HCT116 (cell line): ENCODE measurements at regions not wholly inside any gene's neighbourhood (a gene's known extent, or its start where the extent isn't known, plus 50 kb on each side); places are given as distances from the start of the nearest gene placed in this dataset.

Source experiments
- ATAC-seq: fragments of 200-7000 bp; cut with Tn5 transposase; 2 replicates; pipeline ENCODE4 v1.9.1; 2020; ENCODE audit warnings: mild to moderate bottlenecking, moderate library complexity
- BruUV-seq: library from RNA; stranded (reverse); fragments of 400-500 nt; replicated peaks from 2 replicates; lab custom pipeline; 2021; lab: Mats Ljungman, UMichigan
- CTCF ChIA-PET: fragments of 300-600 bp; sonication (Branson Sonifier 250); formaldehyde crosslinking; loops from one replicate; lab custom pipeline; 2021; ENCODE audit warnings: antibody characterized with exemption; lab: Charles Lee
- POLR2A ChIA-PET: fragments of 300-600, 350-600 bp; sonication (Branson Sonifier 250); formaldehyde crosslinking; loops from one replicate; lab custom pipeline; 2021; ENCODE audit warnings: antibody characterized with exemption; lab: Charles Lee
- RAD21 ChIA-PET, 2 experiments: fragments of 300-600 bp; sonication (Branson Sonifier 250); formaldehyde crosslinking; loops; one replicate each; lab custom pipeline; 2023; ENCODE audit warnings: low total read pairs in 2 of 2; ENCODE audit not compliant: uncharacterized antibody in 2 of 2, unreplicated experiment in 2 of 2, low non-redundant PET in 1 of 2; lab: Charles Lee
- DNase-seq: peaks from one replicate; pipeline ENCODE4 v3.0.0-alpha.2; 2010; ENCODE audit warnings: low read depth, low spot score
- H2AFZ ChIP-seq: fragments of 200-600 bp; shearing (Covaris generic), sonication (generic); 2 replicates; pipeline ENCODE4 v1.6.1; 2017; ENCODE audit warnings: low read depth, mixed run types, mixed read lengths, antibody characterized with exemption, low read length; ENCODE audit not compliant: poor library complexity, severe bottlenecking
- H3K27ac ChIP-seq: 2 replicates; pipeline ENCODE4 v1.5.1; 2012; ENCODE audit warnings: low read depth, low read length
- H3K27me3 ChIP-seq: fragments of 200-600 bp; sonication (generic); 2 replicates; pipeline ENCODE4 v1.6.1; 2016; ENCODE audit warnings: mixed run types, low read length, mixed read lengths; ENCODE audit not compliant: insufficient read depth
- H3K36me3 ChIP-seq, 2 experiments: fragments of 200-500 bp in 1 of 2; fragments of 200-600 bp in 1 of 2; sonication (Bioruptor generic) in 1 of 2; sonication (generic) in 1 of 2; 2 replicates each; pipeline versions ENCODE4 v1.5.1 to v1.6.1; 2014 to 2016; ENCODE audit warnings: low read length in 2 of 2, inconsistent platforms in 1 of 2, mixed read lengths in 1 of 2, mixed run types in 1 of 2; ENCODE audit not compliant: insufficient read depth in 2 of 2, control insufficient read depth in 1 of 2
- H3K4me1 ChIP-seq, 2 experiments: fragments of 200-600 bp in 1 of 2; sonication (generic) in 1 of 2; 2 replicates each; pipeline versions ENCODE4 v1.5.1 to v1.6.1; 2012 to 2017; ENCODE audit warnings: low read length in 2 of 2, inconsistent platforms in 1 of 2, mild to moderate bottlenecking in 1 of 2, mixed read lengths in 1 of 2, mixed run types in 1 of 2, moderate library complexity in 1 of 2; ENCODE audit not compliant: insufficient read depth in 2 of 2, control insufficient read depth in 1 of 2
- H3K4me2 ChIP-seq: fragments of 200-600 bp; sonication (generic); 2 replicates; pipeline ENCODE4 v1.6.1; 2017; ENCODE audit warnings: mixed run types, low read length, mixed read lengths
- H3K4me3 ChIP-seq, 2 experiments: fragments of 200-600 bp in 1 of 2; sonication (generic) in 1 of 2; replicated peaks in 1 of 2; 2 replicates each; pipeline ENCODE4 v1.5.1; 2011 to 2016; ENCODE audit warnings: low read length in 2 of 2, control low read depth in 1 of 2, low read depth in 1 of 2, mild to moderate bottlenecking in 1 of 2, mixed read lengths in 1 of 2, mixed run types in 1 of 2
- H3K79me2 ChIP-seq: fragments of 200-600 bp; sonication (generic); 2 replicates; pipeline ENCODE4 v1.6.1; 2017; ENCODE audit warnings: mild to moderate bottlenecking, mixed run types, low read length, moderate library complexity, mixed read lengths; ENCODE audit not compliant: insufficient read depth
- H3K9ac ChIP-seq: fragments of 200-600 bp; sonication (generic); 2 replicates; pipeline ENCODE4 v1.6.1; 2016; ENCODE audit warnings: low read length, mixed read lengths
- H3K9me2 ChIP-seq: fragments of 200-600 bp; sonication (generic), shearing (Covaris generic); 2 replicates; pipeline ENCODE4 v1.6.1; 2017; ENCODE audit warnings: mixed run types, mild to moderate bottlenecking, moderate library complexity; ENCODE audit not compliant: insufficient read depth
- H3K9me3 ChIP-seq, 2 experiments: fragments of 200-500 bp in 1 of 2; fragments of 200-600 bp in 1 of 2; sonication (Bioruptor generic) in 1 of 2; sonication (generic) in 1 of 2; 2 replicates each; pipeline ENCODE4 v1.6.1; 2014 to 2017; ENCODE audit warnings: low read length in 2 of 2, mixed read lengths in 2 of 2, inconsistent platforms in 1 of 2, low read depth in 1 of 2, mild to moderate bottlenecking in 1 of 2, mixed run types in 1 of 2, moderate library complexity in 1 of 2; ENCODE audit not compliant: control insufficient read depth in 1 of 2, insufficient read depth in 1 of 2
- H4K20me1 ChIP-seq: fragments of 200-600 bp; sonication (generic), shearing (Covaris generic); 2 replicates; pipeline ENCODE4 v1.6.1; 2017; ENCODE audit warnings: mixed run types, mild to moderate bottlenecking, moderate library complexity; ENCODE audit not compliant: insufficient read depth
- CBX3 ChIP-seq: IDR thresholded peaks from 2 replicates; pipeline ENCODE4 v1.6.1; 2012; ENCODE audit warnings: low read depth
- CEBPB ChIP-seq: IDR thresholded peaks from 2 replicates; pipeline ENCODE4 v1.6.1; 2012; ENCODE audit warnings: low read depth
- EGR1 ChIP-seq: IDR thresholded peaks from 2 replicates; pipeline ENCODE4 v1.6.1; 2012; ENCODE audit warnings: low read depth
- ELF1 ChIP-seq: IDR thresholded peaks from 2 replicates; pipeline ENCODE4 v1.6.1; 2012; ENCODE audit warnings: low read depth, borderline replicate concordance
- EZH2 ChIP-seq: fragments of 200-600 bp; sonication (generic); IDR thresholded peaks from 2 replicates; pipeline ENCODE4 v1.6.1; 2017; ENCODE audit warnings: antibody characterized with exemption, mixed run types
- EZH2phosphoT487 ChIP-seq: fragments of 200-600 bp; IDR thresholded peaks from 2 replicates; pipeline ENCODE4 v1.6.1; 2018; ENCODE audit warnings: antibody characterized with exemption, borderline replicate concordance
- FOSL1 ChIP-seq: IDR thresholded peaks from 2 replicates; pipeline ENCODE4 v1.6.1; 2012; ENCODE audit warnings: low read depth
- POLR2A ChIP-seq: IDR thresholded peaks from 2 replicates; pipeline ENCODE4 v1.7.0; 2011; ENCODE audit warnings: borderline replicate concordance; ENCODE audit not compliant: insufficient read depth, insufficient read length; ENCODE audit errors: extremely low read depth
- SIN3A ChIP-seq: IDR thresholded peaks from 2 replicates; pipeline ENCODE4 v1.6.1; 2012; ENCODE audit warnings: low read depth
- SRF ChIP-seq: IDR thresholded peaks from 2 replicates; pipeline ENCODE4 v1.6.1; 2012; ENCODE audit warnings: low read depth
- TCF7L2 ChIP-seq: IDR thresholded peaks from 2 replicates; pipeline ENCODE4 v1.7.0; 2011; ENCODE audit warnings: borderline replicate concordance, inconsistent platforms; ENCODE audit not compliant: insufficient read depth, insufficient read length; ENCODE audit errors: extremely low read depth
- YY1 ChIP-seq: IDR thresholded peaks from 2 replicates; pipeline ENCODE4 v1.6.1; 2011; ENCODE audit warnings: low read length, low read depth, moderate library complexity, mild to moderate bottlenecking; ENCODE audit not compliant: insufficient replicate concordance; ENCODE audit errors: extremely low read depth
- ZFX ChIP-seq: fragments of 450-650 bp; IDR thresholded peaks from 2 replicates; pipeline ENCODE4 v1.6.1; 2017
- ZNF274 ChIP-seq: fragments of 200-500 bp; sonication (Bioruptor generic); IDR thresholded peaks from 2 replicates; pipeline ENCODE4 v1.6.1; 2014; ENCODE audit warnings: mild to moderate bottlenecking, low read depth, low read length, inconsistent platforms
- intact Hi-C: fragments of 100-400 bp; cut with micrococcal nuclease; formaldehyde crosslinking; loops from 2 replicates; pipeline ENCODE4 v1.10.0; 2022
- TF ChIP-seq, protein P1 (sequence below), 3 experiments: fragments of 200-600 bp in 1 of 3; sonication (generic) in 1 of 3; IDR thresholded peaks in 2 of 3; conservative IDR thresholded peaks in 1 of 3; 2 replicates each; pipeline ENCODE4 v1.5.1; 2012 to 2017; ENCODE audit warnings: low read depth in 2 of 3, low read length in 2 of 3, antibody characterized with exemption in 1 of 3, borderline replicate concordance in 1 of 3, control low read depth in 1 of 3, mild to moderate bottlenecking in 1 of 3, mixed read lengths in 1 of 3, mixed run types in 1 of 3, moderate library complexity in 1 of 3; ENCODE audit not compliant: insufficient read depth in 1 of 3
- TF ChIP-seq, protein P2 (sequence below): IDR thresholded peaks from 2 replicates; pipeline ENCODE4 v1.6.1; 2012; ENCODE audit warnings: low read depth
- TF ChIP-seq, protein P3 (sequence below): IDR thresholded peaks from 2 replicates; pipeline ENCODE4 v1.6.1; 2012
- TF ChIP-seq, protein P4 (sequence below): IDR thresholded peaks from 2 replicates; pipeline ENCODE4 v1.6.1; 2012

DNA sequence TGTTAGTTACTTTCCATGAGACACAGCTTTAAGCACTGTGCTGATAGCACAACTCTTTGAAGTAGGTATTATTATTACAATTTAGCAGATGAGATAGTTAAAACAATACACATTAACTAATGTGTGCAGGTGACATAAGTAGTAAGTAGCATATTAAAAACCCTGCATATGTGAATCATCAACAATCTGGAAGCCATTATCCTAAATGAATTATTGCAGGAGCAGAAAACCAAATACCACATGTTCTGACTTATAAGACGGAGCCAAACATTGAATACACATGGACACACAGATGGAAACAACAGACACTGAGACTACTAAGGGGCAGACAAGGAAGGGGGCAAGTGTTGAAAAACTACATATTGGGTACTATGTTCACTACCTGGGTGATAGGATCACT lies 300.3 kb upstream of the GULP1 start:
- no TSS peak for BruUV-seq
- H3K4me2 ChIP-seq = no peak overlapping the region
- no peaks in the 10 kb centered on the region for H3K79me2 ChIP-seq
- DNase-seq (no peak), ATAC-seq (no peak)
- H3K9ac ChIP-seq = no peak overlapping the region
- ChIA-PET CTCF (no interaction called here), POLR2A (no interaction called here), RAD21 (no interaction called here)
- H3K9me3 ChIP-seq = no peaks in the 10 kb centered on the region
- peaks cover 7 to 9% of the 10 kb centered on the region in 2 experiments; a peak in 3 of 4 replicates for H3K4me1 ChIP-seq
- H4K20me1 ChIP-seq = no peaks in the 10 kb centered on the region
- intact Hi-C loops = no loop called here
- H3K27me3 ChIP-seq = no peaks in the 10 kb centered on the region
- H3K9me2 ChIP-seq = no peaks in the 10 kb centered on the region
- no peaks in the 10 kb centered on the region for H3K36me3 ChIP-seq
- TF ChIP-seq TCF7L2 (no peak), EZH2 (no peak), POLR2A (no peak), SRF (no peak), SIN3A (no peak), EGR1 (no peak), YY1 (no peak), ZNF274 (no peak), FOSL1 (no peak), CBX3 (no peak), ZFX (no peak), EZH2phosphoT487 (no peak), CEBPB (no peak), ELF1 (no peak)
- TF ChIP-seq, protein P1, sequence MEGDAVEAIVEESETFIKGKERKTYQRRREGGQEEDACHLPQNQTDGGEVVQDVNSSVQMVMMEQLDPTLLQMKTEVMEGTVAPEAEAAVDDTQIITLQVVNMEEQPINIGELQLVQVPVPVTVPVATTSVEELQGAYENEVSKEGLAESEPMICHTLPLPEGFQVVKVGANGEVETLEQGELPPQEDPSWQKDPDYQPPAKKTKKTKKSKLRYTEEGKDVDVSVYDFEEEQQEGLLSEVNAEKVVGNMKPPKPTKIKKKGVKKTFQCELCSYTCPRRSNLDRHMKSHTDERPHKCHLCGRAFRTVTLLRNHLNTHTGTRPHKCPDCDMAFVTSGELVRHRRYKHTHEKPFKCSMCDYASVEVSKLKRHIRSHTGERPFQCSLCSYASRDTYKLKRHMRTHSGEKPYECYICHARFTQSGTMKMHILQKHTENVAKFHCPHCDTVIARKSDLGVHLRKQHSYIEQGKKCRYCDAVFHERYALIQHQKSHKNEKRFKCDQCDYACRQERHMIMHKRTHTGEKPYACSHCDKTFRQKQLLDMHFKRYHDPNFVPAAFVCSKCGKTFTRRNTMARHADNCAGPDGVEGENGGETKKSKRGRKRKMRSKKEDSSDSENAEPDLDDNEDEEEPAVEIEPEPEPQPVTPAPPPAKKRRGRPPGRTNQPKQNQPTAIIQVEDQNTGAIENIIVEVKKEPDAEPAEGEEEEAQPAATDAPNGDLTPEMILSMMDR (IDR thresholded peaks at IDR 0.05 in 2 of 3, conservative IDR thresholded peaks at IDR 0.05 in 1 of 3; ENCODE audit: borderline replicate concordance in 1 of 3, insufficient read depth in 1 of 3, low read depth in 2 of 3, low read length in 2 of 3) = no peak
- TF ChIP-seq, protein P2, sequence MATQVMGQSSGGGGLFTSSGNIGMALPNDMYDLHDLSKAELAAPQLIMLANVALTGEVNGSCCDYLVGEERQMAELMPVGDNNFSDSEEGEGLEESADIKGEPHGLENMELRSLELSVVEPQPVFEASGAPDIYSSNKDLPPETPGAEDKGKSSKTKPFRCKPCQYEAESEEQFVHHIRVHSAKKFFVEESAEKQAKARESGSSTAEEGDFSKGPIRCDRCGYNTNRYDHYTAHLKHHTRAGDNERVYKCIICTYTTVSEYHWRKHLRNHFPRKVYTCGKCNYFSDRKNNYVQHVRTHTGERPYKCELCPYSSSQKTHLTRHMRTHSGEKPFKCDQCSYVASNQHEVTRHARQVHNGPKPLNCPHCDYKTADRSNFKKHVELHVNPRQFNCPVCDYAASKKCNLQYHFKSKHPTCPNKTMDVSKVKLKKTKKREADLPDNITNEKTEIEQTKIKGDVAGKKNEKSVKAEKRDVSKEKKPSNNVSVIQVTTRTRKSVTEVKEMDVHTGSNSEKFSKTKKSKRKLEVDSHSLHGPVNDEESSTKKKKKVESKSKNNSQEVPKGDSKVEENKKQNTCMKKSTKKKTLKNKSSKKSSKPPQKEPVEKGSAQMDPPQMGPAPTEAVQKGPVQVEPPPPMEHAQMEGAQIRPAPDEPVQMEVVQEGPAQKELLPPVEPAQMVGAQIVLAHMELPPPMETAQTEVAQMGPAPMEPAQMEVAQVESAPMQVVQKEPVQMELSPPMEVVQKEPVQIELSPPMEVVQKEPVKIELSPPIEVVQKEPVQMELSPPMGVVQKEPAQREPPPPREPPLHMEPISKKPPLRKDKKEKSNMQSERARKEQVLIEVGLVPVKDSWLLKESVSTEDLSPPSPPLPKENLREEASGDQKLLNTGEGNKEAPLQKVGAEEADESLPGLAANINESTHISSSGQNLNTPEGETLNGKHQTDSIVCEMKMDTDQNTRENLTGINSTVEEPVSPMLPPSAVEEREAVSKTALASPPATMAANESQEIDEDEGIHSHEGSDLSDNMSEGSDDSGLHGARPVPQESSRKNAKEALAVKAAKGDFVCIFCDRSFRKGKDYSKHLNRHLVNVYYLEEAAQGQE = no peak
- TF ChIP-seq, protein P3, sequence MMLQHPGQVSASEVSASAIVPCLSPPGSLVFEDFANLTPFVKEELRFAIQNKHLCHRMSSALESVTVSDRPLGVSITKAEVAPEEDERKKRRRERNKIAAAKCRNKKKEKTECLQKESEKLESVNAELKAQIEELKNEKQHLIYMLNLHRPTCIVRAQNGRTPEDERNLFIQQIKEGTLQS = no peak
- TF ChIP-seq, protein P4, sequence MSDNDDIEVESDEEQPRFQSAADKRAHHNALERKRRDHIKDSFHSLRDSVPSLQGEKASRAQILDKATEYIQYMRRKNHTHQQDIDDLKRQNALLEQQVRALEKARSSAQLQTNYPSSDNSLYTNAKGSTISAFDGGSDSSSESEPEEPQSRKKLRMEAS = no peak
- H3K4me3 ChIP-seq = no peak overlapping the region
- H2AFZ ChIP-seq = no peak overlapping the region
- H3K27ac ChIP-seq = no peak overlapping the region
